Erythroblast (primary cell): ENCODE measurements at regions not wholly inside any gene's neighbourhood (a gene's known extent, or its start where the extent isn't known, plus 50 kb on each side); places are given as distances from the start of the nearest gene placed in this dataset.

Source experiments
- DNase-seq, 2 experiments: peaks; one replicate each; lab custom pipeline; 2025; lab: John Stamatoyannopoulos, UW
- GATA1 ChIP-seq: IDR thresholded peaks from 2 replicates; pipeline ENCODE4 v1.6.1; 2011; ENCODE audit warnings: low read depth, mild to moderate bottlenecking, control low read depth, low read length, moderate library complexity
- POLR2A ChIP-seq: IDR thresholded peaks from 2 replicates; pipeline ENCODE4 v1.6.1; 2011; ENCODE audit warnings: mild to moderate bottlenecking, low read length

- no peak for DNase-seq
- TF ChIP-seq GATA1 (no peak), POLR2A (no peak)
Measured at GRCh38 chr2:13968811-13969210, 663.7 kb upstream of the LRATD1 start.

GRCh38 chr2:13986119-13986720 lies 646.3 kb upstream of the LRATD1 start:
- no peak for DNase-seq
- TF ChIP-seq GATA1 (no peak), POLR2A (no peak)

- no peak for DNase-seq
- TF ChIP-seq POLR2A: no peak
- no peak for TF ChIP-seq GATA1
Measured at GRCh38 chr2:13996527-13996926, 636.0 kb upstream of the LRATD1 start.

GRCh38 chr2:14011190-14011589 lies 621.3 kb upstream of the LRATD1 start:
- DNase-seq: no peak
- no peak for TF ChIP-seq POLR2A
- no peak for TF ChIP-seq GATA1

- no peak for TF ChIP-seq POLR2A
- no peak for TF ChIP-seq GATA1
- no peak for DNase-seq
Measured at GRCh38 chr2:14015113-14015630, 617.3 kb upstream of the LRATD1 start.

GRCh38 chr2:14016289-14016955 lies 616.1 kb upstream of the LRATD1 start:
- TF ChIP-seq POLR2A (no peak), GATA1 (no peak)
- DNase-seq: no peak

- TF ChIP-seq GATA1: no peak
- TF ChIP-seq POLR2A: no peak
- DNase-seq: no peak
Measured at GRCh38 chr2:14018620-14019019, 613.9 kb upstream of the LRATD1 start.

- DNase-seq: no peak
- TF ChIP-seq GATA1 (no peak), POLR2A (no peak)
Measured at GRCh38 chr2:14023558-14023957, 609.0 kb upstream of the LRATD1 start.

GRCh38 chr2:14039134-14039533 lies 593.4 kb upstream of the LRATD1 start:
- TF ChIP-seq POLR2A (no peak), GATA1 (no peak)
- DNase-seq: no peak

- no peak for TF ChIP-seq GATA1
- TF ChIP-seq POLR2A: no peak
- DNase-seq: no peak
Measured at GRCh38 chr2:14047491-14047890, 585.0 kb upstream of the LRATD1 start.

GRCh38 chr2:14051401-14051800 lies 581.1 kb upstream of the LRATD1 start:
- DNase-seq: no peak
- TF ChIP-seq GATA1: no peak
- no peak for TF ChIP-seq POLR2A

- TF ChIP-seq GATA1 (no peak), POLR2A (no peak)
- no peak for DNase-seq
Measured at GRCh38 chr2:14053105-14053504, 579.4 kb upstream of the LRATD1 start.

GRCh38 chr2:14064346-14064745 lies 568.2 kb upstream of the LRATD1 start:
- TF ChIP-seq POLR2A (no peak), GATA1 (no peak)
- no peak for DNase-seq

GRCh38 chr2:14072338-14072737 lies 560.2 kb upstream of the LRATD1 start:
- TF ChIP-seq POLR2A (no peak), GATA1 (no peak)
- DNase-seq: no peak

- no peak for TF ChIP-seq POLR2A
- no peak for TF ChIP-seq GATA1
- no peak for DNase-seq
Measured at GRCh38 chr2:14074691-14075090, 557.8 kb upstream of the LRATD1 start.

GRCh38 chr2:14079576-14079975 lies 552.9 kb upstream of the LRATD1 start:
- no peak for TF ChIP-seq POLR2A
- no peak for TF ChIP-seq GATA1
- DNase-seq: no peak
